Chondrocyte (in vitro differentiated cells): ENCODE measurements at regions not wholly inside any gene's neighbourhood (a gene's known extent, or its start where the extent isn't known, plus 50 kb on each side); places are given as distances from the start of the nearest gene placed in this dataset.

Experiments
- DNase-seq: peaks from one replicate; pipeline ENCODE4 v3.0.0; 2021; ENCODE audit warnings: mixed read lengths, low spot score
- H3K27ac Mint-ChIP-seq: one replicate; pipeline ENCODE4 v1.8.0; 2021; ENCODE audit warnings: mild to moderate bottlenecking, moderate library complexity, mixed read lengths; ENCODE audit not compliant: unreplicated experiment
- H3K27me3 Mint-ChIP-seq: 2 replicates; pipeline ENCODE4 v1.8.0; 2021; ENCODE audit warnings: low read depth, mixed read lengths
- H3K36me3 Mint-ChIP-seq: 2 replicates; pipeline ENCODE4 v1.8.0; 2021; ENCODE audit warnings: low read depth, mixed read lengths
- H3K4me1 Mint-ChIP-seq: 2 replicates; pipeline ENCODE4 v1.8.0; 2021; ENCODE audit warnings: low read depth, mild to moderate bottlenecking, mixed read lengths
- H3K4me3 Mint-ChIP-seq: one replicate; pipeline ENCODE4 v1.8.0; 2021; ENCODE audit warnings: mild to moderate bottlenecking, moderate library complexity, mixed read lengths; ENCODE audit not compliant: unreplicated experiment
- H3K9me3 Mint-ChIP-seq: 2 replicates; pipeline ENCODE4 v1.8.0; 2021; ENCODE audit warnings: low read depth, mixed read lengths
- TF ChIP-seq, protein P1 (sequence below): fragments of 200-600 bp; sonication (generic); IDR thresholded peaks from 2 replicates; pipeline ENCODE4 v1.5.0; 2021; ENCODE audit warnings: antibody characterized with exemption, mild to moderate bottlenecking, moderate library complexity

DNA sequence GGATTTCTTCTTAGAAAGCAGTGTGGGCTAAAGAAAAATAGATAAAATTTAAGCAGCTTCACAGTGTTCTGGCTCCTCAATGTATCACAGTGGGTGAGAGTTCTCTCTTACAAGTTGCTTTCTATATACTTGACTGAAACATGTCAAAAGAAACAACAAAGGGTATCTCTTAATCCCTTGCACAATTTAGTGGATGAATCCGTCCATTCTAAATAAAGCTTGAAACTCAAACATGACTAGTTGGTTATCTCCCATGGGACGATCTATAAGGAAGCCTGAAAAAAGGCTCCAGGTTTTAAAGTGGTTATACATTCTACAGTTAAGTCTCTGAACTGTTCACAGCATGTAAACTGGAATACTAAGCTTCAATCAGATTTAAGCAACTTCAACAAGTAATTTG is 993.1 kb upstream of the CNTN5 start:
- H3K36me3 Mint-ChIP-seq, result no peaks in the 10 kb centered on the region
- no peak overlapping the region for H3K4me3 Mint-ChIP-seq
- H3K27me3 Mint-ChIP-seq, result peaks cover 15% of the 10 kb centered on the region
- TF ChIP-seq, protein P1, sequence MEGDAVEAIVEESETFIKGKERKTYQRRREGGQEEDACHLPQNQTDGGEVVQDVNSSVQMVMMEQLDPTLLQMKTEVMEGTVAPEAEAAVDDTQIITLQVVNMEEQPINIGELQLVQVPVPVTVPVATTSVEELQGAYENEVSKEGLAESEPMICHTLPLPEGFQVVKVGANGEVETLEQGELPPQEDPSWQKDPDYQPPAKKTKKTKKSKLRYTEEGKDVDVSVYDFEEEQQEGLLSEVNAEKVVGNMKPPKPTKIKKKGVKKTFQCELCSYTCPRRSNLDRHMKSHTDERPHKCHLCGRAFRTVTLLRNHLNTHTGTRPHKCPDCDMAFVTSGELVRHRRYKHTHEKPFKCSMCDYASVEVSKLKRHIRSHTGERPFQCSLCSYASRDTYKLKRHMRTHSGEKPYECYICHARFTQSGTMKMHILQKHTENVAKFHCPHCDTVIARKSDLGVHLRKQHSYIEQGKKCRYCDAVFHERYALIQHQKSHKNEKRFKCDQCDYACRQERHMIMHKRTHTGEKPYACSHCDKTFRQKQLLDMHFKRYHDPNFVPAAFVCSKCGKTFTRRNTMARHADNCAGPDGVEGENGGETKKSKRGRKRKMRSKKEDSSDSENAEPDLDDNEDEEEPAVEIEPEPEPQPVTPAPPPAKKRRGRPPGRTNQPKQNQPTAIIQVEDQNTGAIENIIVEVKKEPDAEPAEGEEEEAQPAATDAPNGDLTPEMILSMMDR, result no peak
- H3K4me1 Mint-ChIP-seq, result no peaks in the 10 kb centered on the region
- H3K27ac Mint-ChIP-seq, result no peak overlapping the region
- H3K9me3 Mint-ChIP-seq, result no peaks in the 10 kb centered on the region
- no peak for DNase-seq

DNA sequence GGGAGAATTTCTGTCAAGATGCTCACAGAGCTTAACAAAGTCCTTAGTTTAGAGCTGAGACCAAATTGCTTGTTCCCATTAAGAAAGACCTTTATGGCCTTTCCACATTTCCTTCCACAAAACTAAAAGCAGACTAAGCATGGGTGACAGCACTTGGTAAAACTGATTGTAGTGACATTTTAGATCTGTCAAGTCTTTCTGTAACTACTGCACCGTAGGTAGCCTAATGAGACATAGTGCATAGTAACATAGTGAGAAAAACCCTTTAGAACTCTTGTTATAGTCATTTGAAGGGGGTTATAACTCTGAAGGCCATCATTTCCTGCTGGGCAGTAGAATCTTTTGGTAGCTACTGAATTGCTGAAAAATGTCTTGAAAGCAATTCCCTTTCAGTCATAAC is 990.9 kb upstream of the CNTN5 start:
- Mint-ChIP-seq H3K27me3 (peaks cover 18% of the 10 kb centered on the region), H3K27ac (no peak overlapping the region), H3K4me3 (no peak overlapping the region), H3K4me1 (no peaks in the 10 kb centered on the region), H3K36me3 (no peaks in the 10 kb centered on the region), H3K9me3 (peaks cover 3% of the 10 kb centered on the region)
- no peak for DNase-seq
- TF ChIP-seq, protein P1, result no peak

DNA sequence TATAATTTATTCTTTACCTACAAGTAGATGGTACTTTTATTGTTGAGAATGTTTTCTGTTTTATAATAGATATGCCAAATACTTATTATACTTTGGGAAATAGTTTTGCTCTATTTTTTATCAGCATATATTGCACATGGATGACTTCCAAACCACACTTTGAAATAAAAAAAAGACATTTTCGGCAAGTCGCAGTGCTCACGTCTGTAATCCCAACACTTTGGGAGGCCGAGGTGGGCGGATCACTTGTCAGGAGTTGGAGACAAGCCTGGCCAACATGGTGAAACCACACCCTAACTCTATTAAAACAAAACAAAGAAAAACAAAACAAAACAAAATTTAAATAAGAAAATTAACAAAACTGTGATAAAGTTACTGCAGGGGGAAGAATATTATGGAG is 983.9 kb upstream of the CNTN5 start:
- Mint-ChIP-seq H3K4me1 (no peaks in the 10 kb centered on the region), H3K4me3 (no peak overlapping the region), H3K36me3 (no peaks in the 10 kb centered on the region), H3K27ac (no peak overlapping the region), H3K9me3 (peaks cover 3% of the 10 kb centered on the region), H3K27me3 (peaks cover 23% of the 10 kb centered on the region)
- no peak for DNase-seq
- TF ChIP-seq, protein P1, result no peak

DNA sequence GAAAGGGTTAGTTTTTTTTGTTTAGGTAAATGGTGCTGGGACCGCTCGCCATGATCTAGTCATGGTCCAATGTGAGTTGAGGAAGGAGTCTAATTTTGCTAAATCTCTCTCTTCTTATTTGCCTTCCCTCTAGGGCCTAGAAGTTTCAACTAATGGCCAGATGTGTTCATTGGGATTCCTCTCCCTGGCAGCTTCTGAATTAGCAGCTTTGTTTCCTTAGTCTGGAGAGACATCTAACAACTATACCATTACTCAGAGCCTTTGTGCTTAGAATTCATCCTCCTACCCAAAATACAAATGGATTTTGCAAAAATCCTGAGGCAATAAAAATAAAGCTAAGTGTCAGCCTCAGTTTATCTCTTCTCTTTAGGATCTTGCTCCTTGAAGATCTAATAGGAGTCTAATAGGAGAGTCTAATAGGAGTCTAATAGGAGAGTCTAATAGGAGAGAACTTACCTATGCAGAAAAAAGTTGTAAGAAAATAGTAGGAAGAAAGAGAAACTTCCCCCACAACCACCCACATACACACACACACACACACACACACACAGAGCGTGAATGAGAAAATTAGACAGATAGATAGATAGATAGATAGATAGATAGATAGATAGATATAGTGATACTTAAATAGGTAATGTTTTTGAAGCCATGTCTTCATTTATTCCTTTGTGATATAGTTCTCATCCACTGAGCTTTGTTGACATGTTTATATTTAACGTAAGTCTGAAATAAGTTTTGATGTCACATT is 980.5 kb upstream of the CNTN5 start:
- no peaks in the 10 kb centered on the region for H3K36me3 Mint-ChIP-seq
- TF ChIP-seq, protein P1, result no peak
- no peak for DNase-seq

DNA sequence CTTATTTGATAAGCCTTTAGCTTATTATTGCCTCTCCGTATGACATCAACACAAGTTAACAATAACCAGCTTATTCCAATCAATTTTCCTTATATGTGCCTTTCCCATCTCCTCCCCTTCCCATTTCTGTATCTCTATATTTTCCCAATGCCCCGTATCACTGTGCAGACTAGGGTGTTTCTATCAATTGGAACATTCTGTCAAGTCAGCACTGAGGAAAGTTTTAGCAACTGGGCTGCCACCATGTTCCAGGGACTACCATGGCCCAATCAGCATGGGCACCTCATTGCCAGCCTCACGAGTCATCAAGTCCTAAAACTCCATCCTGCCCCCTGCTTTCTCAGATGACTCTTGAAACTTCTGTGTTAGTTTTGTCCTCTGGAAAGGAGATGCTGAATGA is 973.1 kb upstream of the CNTN5 start:
- Mint-ChIP-seq H3K4me1 (no peaks in the 10 kb centered on the region), H3K36me3 (no peaks in the 10 kb centered on the region), H3K27me3 (peaks cover 6% of the 10 kb centered on the region), H3K27ac (no peak overlapping the region), H3K9me3 (no peaks in the 10 kb centered on the region), H3K4me3 (no peak overlapping the region)
- TF ChIP-seq, protein P1, result no peak
- no peak for DNase-seq

More for the DNA sequence above, 980.5 kb upstream of the CNTN5 start:
- no peaks in the 10 kb centered on the region for H3K9me3 Mint-ChIP-seq
- no peak overlapping the region for H3K4me3 Mint-ChIP-seq
- H3K27me3 Mint-ChIP-seq, result peaks cover 14% of the 10 kb centered on the region
- H3K27ac Mint-ChIP-seq, result no peak overlapping the region
- no peaks in the 10 kb centered on the region for H3K4me1 Mint-ChIP-seq
